GM12891 (cell line): ENCODE measurements at regions not wholly inside any gene's neighbourhood (a gene's known extent, or its start where the extent isn't known, plus 50 kb on each side); places are given as distances from the start of the nearest gene placed in this dataset.

Experiments
- DNase-seq: peaks from one replicate; pipeline ENCODE4 v3.0.0; 2011; ENCODE audit warnings: low spot score; ENCODE audit not compliant: insufficient read length
- FAIRE-seq: peaks from 2 replicates; lab custom pipeline; 2011; peaks lifted over from hg19 to GRCh38; lab: Jason Lieb, UNC
- PAX5 ChIP-seq: IDR thresholded peaks from 2 replicates; pipeline ENCODE4 v1.6.1; 2011; ENCODE audit warnings: low read length, moderate library complexity, mild to moderate bottlenecking; ENCODE audit not compliant: insufficient read depth, severe bottlenecking
- POLR2A ChIP-seq: IDR thresholded peaks from 2 replicates; pipeline ENCODE4 v1.6.1; 2011; ENCODE audit warnings: low read depth, low read length, control low read depth
- POLR2AphosphoS5 ChIP-seq: IDR thresholded peaks from 2 replicates; pipeline ENCODE4 v1.6.1; 2011; ENCODE audit warnings: low read depth, low read length, control low read depth
- POU2F2 ChIP-seq: IDR thresholded peaks from 2 replicates; pipeline ENCODE4 v1.6.1; 2011; ENCODE audit warnings: low read depth, mild to moderate bottlenecking, control low read depth, low read length, moderate library complexity
- SPI1 ChIP-seq: IDR thresholded peaks from 2 replicates; pipeline ENCODE4 v1.6.1; 2011; ENCODE audit warnings: low read depth, low read length, control low read depth
- TAF1 ChIP-seq: IDR thresholded peaks from 2 replicates; pipeline ENCODE4 v1.6.1; 2011; ENCODE audit warnings: low read depth, low read length, control low read depth

- DNase-seq (no peak), FAIRE-seq (no peak)
- no peak for TF ChIP-seq POLR2A
Measured at GRCh38 chr1:81587426-81587825, 213.3 kb upstream of the ADGRL2 start.

GRCh38 chr1:81585371-81585770 is 215.4 kb upstream of the ADGRL2 start:
- DNase-seq (no peak), FAIRE-seq (no peak)
- no peak for TF ChIP-seq PAX5
- TF ChIP-seq TAF1: no peak
- TF ChIP-seq POLR2A: no peak
- no peak for TF ChIP-seq SPI1
- no peak for TF ChIP-seq POLR2AphosphoS5
- TF ChIP-seq POU2F2: no peak

- no peak for DNase-seq
- TF ChIP-seq PAX5 (no peak), SPI1 (no peak), POU2F2 (no peak), POLR2AphosphoS5 (no peak), TAF1 (no peak)
- no peak for FAIRE-seq
Measured at GRCh38 chr1:81584398-81584797, 216.3 kb upstream of the ADGRL2 start.

- DNase-seq (no peak), FAIRE-seq (no peak)
- TF ChIP-seq SPI1 (no peak), TAF1 (no peak), PAX5 (no peak), POU2F2 (no peak)
Measured at GRCh38 chr1:81583878-81584277, 216.9 kb upstream of the ADGRL2 start.

GRCh38 chr1:81582467-81582986 is 218.2 kb upstream of the ADGRL2 start:
- no peak for DNase-seq
- no peak for FAIRE-seq
- TF ChIP-seq POLR2A (no peak), POLR2AphosphoS5 (no peak), TAF1 (no peak), SPI1 (no peak), POU2F2 (no peak), PAX5 (no peak)

- FAIRE-seq (no peak), DNase-seq (no peak)
- TF ChIP-seq POU2F2 (no peak), POLR2A (no peak), SPI1 (no peak), PAX5 (no peak), POLR2AphosphoS5 (no peak), TAF1 (no peak)
Measured at GRCh38 chr1:81578867-81579266, 221.9 kb upstream of the ADGRL2 start.

- FAIRE-seq (no peak), DNase-seq (no peak)
- TF ChIP-seq POLR2AphosphoS5 (no peak), TAF1 (no peak), POLR2A (no peak), SPI1 (no peak), POU2F2 (no peak), PAX5 (no peak)
Measured at GRCh38 chr1:81577004-81577697, 223.6 kb upstream of the ADGRL2 start.

- FAIRE-seq (no peak), DNase-seq (no peak)
- TF ChIP-seq POLR2AphosphoS5 (no peak), PAX5 (no peak), POU2F2 (no peak), TAF1 (no peak), POLR2A (no peak), SPI1 (no peak)
Measured at GRCh38 chr1:81574408-81574807, 226.3 kb upstream of the ADGRL2 start.

- no peak for TF ChIP-seq TAF1
- TF ChIP-seq SPI1: no peak
- TF ChIP-seq PAX5: no peak
- TF ChIP-seq POU2F2: no peak
- TF ChIP-seq POLR2A: no peak
- TF ChIP-seq POLR2AphosphoS5: no peak
- DNase-seq (no peak), FAIRE-seq (no peak)
Measured at GRCh38 chr1:81573458-81573857, 227.3 kb upstream of the ADGRL2 start.

- DNase-seq: no peak
- no peak for FAIRE-seq
- no peak for TF ChIP-seq POLR2A
- no peak for TF ChIP-seq POU2F2
- no peak for TF ChIP-seq POLR2AphosphoS5
- TF ChIP-seq PAX5: no peak
- no peak for TF ChIP-seq TAF1
- no peak for TF ChIP-seq SPI1
Measured at GRCh38 chr1:81571946-81572345, 228.8 kb upstream of the ADGRL2 start.

GRCh38 chr1:81569761-81570160 is 231.0 kb upstream of the ADGRL2 start:
- FAIRE-seq: no peak
- TF ChIP-seq POU2F2 (no peak), POLR2A (no peak), PAX5 (no peak), POLR2AphosphoS5 (no peak), TAF1 (no peak), SPI1 (no peak)

More at GRCh38 chr1:81569761-81570160, 231.0 kb upstream of the ADGRL2 start:
- DNase-seq: no peak
